ENCODE measurements at regions not wholly inside any gene's neighbourhood (a gene's known extent, or its start where the extent isn't known, plus 50 kb on each side); places are given as distances from the start of the nearest gene placed in this dataset.

DNA sequence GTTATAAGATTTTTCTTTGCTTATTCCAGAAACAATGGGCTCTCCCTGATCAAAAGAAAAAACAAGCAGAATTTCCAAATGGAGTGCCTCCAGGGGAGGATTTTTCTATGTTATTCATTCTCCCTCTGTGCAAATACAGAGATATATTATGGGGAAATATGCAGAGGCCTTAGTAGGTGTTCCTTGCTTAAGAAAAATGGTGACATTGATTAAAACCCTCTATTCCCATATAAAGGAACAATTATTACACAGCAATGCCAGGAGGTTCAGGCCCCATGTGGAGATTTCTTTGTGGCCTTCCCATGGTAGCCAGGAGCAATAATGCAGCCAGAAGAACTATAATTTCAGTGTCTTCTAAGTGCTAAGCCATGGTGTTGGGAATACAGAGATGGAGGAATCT is 255.9 kb upstream of the CXCR4 start:
- no peak for DNase-seq (ENCODE audit: low read depth)

DNA sequence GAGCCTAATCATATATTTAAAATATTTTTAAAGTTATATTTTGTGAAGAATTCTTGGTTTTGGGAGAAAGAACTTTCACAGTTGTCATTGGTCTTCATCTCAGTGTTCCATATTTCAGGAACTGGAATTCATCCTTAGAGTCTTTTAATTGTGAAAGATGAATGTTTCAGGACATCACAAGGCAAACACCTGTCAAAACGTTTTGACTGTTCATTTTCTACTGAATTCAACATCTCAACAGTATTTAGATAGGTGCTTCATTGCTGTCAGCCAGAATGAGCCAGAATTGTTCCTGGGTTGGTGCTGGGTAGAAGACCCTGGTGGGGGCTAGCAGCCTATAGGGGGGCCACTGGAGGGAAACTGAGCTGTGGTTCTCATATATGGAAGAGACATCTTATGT is 255.1 kb upstream of the CXCR4 start:
- DNase-seq (ENCODE audit: low read depth) = no peak

DNA sequence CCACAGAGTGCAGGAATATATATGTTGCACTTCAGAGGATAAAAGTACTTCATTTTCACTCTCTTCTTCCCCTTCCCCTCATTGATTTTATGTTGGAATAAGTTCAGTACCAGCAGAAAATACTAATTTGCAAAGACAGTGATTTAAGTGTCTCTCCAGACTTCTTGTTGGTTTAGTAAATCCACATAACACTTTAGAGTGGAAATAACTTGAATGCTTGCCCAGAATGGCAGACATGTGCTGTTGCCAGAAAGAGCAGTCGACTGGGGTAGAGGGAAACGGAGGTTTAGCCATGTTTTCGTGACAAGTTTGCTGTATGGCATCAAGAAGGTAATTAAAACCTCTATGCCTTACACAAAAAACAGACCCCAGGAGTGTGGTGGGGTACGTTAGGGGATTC is 246.0 kb upstream of the CXCR4 start:
- DNase-seq (ENCODE audit: low read depth) = no peak

DNA sequence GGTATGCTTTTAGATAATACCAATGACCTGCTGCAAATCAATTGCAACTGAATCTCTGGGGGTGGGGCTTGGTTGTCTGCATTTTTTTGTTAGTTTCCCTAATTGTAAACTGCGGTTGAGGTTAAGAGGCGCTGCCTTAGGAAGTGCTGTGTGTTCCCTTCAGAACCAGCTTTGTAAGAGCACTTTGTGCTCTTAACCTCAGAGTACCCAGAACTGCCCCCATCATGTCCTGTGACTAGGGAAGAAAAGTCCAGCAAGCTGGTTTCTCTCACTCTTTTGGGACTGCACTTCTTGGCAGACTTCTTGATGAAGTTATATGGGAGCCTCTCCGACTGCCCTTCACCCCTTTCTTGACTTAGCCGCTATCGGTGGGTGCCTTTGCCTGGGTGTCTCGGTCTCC is 245.5 kb upstream of the CXCR4 start:
- no peak for DNase-seq (ENCODE audit: low read depth)

DNA sequence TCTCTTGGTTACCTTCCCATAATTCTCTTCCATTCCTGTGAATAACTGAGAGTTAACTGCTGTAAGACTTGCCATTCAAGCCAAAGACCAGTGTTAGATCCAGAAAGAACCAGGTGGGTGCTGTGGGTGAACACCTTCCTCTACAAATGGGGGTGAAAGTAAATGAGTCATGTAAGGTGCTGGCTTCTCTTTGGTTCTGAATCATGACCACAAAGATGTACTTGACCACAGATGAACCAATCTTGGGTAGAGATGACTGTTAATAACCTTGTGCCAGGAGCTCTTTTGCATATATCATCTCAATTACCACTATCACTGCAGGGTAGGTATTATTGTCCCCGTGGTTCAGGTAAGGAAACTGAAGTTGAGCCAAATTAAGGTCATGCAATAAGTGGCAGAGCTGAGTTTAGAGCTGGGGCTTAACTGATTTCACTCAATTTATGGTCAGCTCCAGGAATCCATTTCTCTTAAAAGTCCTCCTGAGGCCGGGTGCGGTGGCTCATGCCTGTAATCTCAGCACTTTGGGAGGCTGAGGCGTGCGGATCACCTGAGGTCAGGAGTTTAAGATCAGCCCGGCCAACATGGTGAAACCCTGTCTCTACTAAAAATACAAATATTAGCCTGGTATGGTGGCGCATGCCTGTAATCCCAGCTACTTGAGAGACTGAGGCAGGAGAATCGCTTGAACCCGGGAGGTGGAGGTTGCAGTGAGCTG is 244.9 kb upstream of the CXCR4 start:
- no peak for DNase-seq (ENCODE audit: low read depth)

DNA sequence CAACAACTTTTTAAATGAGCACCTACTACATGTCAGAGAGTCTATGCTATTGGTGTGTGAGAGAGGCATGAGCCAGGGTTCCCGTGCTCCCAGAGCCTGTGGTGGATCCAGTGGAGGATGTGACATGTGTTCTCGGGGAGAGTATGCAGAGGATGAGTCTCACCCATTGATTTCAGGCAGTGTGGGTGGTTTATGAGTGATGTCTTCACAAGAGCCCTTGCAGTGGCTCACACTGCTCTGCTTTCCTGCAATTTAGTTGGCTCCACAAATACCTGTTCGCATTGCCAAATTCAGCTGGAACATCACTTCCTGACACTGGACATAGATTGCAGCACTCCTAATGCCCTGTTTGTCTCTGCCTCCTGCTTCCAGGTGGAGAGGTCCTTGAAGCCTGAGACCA is 243.6 kb upstream of the CXCR4 start:
- no peak for DNase-seq (ENCODE audit: low read depth)

DNA sequence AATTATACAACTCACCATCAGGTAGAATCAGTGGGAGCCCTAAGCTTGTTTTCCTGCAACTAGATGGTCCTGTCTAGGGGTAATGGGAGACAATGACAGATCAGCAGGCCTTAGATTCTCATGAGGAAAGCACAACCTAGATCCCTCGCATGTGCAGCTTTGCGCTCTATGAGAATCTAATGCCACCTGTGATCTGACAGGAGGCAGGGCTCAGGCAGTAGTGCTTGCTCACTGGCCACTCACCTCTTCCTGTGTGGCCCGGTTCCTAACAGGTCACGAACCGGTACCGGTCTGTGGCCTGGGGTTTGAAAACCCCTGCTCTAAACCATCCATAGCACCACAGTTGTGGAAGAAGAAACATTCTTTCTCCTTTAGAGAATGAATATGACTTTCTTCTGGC is 242.8 kb upstream of the CXCR4 start:
- DNase-seq (ENCODE audit: low read depth) = no peak

DNA sequence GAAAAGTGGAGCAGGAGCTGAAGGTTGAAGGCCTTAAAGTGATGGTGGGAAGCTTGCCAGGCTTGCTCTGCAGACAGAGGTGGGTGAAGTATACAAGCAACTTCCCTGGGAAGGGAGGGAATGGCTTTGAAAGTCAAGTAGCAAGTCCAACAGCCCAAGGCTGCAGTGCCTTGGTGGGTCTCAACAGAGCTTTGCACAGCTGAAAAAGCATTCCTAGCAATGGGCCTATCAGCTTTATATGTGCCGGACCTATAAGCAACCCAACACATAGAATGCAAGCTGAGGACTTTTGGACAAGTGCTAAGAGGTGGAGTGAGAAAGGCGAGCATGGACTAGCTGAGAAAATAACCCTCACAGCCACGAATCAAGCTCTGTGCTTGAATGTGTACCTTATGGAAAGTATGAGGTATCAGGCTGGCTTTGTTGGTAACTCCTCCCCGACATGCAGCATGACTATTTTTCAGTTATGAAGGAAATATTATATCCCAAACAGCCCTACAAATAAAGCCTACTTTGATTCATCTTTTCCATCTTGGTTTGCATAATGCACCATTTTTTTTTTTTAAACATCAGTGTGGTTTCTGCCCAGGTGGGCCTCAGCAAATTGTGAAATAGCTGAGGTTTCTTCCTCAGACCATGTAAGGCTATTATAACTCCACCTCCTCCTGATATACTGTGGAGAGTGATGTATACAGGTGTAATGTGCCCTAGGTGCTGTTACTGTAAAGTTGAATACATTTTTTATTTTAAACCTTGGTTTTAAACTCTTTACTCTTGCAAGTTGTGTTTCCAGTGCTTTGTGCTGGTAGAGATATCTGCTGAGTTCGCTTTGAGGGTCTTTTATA is 241.4 kb upstream of the CXCR4 start:
- no peak for DNase-seq (ENCODE audit: low read depth)

DNA sequence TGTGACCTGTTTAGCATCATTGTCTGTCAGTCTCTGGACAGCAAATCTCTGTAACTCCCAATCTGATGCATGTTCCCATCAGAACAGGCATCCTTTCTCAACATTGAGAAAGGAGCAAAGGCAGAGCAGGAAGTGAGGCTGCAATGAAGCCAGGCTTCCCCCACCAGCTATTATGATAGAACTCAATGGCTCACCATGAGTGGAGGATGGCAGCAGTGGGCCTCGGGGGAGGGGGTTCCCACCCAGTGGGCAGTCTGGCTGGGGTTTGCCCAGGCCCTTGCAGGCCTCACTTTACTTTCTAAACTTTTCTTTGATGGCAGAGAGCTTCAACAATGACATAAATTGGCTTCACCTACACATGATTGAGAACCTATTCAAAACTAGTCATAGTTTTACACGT is 240.6 kb upstream of the CXCR4 start:
- DNase-seq (ENCODE audit: low read depth) = no peak

DNA sequence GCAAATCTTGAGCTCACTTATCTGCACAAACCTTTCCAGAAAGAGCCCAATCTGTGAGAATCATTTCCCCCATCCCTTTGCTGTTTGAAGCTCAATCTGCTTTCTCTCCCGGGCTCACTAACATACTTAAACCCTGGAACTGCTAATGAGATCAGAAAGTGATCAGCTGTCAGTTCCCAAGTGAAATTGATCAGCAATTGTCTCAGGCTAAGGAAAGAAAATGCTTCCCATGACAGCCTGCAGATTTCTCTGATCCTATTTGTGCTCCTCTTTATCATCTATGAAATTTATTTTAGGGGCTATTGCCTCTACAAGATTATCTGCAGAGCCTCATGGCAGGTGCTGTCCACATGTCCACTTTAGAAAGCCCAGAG is 239.0 kb upstream of the CXCR4 start:
- DNase-seq (ENCODE audit: low read depth) = no peak

DNA sequence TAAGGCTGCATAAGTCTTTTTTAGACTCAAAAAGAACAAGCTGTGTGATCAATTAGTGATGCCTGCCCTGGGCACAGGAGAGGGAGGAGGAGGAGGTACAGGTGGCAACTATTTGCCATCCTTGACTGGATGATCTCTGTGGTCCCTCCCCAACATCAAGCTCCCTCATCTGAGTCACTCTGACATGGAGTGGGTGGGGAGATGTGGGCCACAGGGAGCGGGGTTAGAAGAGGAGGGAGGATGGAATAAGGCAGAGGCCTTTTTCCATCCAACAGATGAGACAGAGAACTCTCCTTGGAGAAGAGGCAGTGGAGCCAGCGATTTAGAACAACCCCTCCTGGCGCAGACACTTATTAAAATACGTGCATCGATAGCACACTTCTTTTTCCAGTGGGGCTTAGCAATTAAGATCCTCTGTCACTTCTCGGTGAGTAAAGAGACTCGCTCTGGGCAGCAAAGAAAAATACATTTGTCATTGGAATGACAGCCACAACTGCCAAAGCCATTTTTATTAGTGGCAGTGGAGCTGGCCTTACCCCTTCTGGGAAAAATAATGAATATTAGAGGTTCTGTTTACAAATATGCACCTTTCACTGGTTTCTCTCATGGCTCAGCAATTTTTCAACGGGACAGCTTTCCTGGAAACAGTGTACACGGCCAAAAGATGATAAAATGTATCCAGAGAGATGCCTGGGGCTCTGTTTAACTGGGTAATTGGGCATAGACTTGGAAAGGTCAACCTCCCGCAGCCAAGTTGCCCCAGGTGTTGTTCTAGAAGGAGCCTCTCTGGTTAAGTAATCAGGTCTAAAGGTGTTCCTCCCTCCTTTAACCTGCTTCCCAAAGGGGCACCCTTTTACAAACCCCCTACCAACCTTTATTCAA is 238.4 kb upstream of the CXCR4 start:
- no peak for DNase-seq (ENCODE audit: low read depth)

DNA sequence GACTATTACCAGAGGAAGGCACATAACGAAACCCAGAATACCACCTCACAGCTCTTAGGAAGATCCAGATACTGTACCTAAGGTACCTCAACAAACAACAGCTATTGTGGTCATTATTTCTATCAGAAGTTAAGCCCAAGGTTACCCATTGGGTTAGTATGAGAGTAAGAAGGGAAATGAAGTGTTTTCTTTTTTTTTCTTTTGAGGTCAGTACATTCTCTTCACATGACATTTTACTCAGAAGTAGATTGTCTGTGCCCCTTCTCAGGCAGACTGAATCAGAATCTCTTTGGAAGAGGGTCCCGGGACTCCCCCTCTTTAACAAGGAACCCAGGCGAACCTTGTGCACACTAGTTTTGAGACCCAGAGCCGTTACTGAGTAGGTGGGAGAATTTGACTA is 233.7 kb upstream of the CXCR4 start:
- DNase-seq (ENCODE audit: low read depth) = no peak

DNA sequence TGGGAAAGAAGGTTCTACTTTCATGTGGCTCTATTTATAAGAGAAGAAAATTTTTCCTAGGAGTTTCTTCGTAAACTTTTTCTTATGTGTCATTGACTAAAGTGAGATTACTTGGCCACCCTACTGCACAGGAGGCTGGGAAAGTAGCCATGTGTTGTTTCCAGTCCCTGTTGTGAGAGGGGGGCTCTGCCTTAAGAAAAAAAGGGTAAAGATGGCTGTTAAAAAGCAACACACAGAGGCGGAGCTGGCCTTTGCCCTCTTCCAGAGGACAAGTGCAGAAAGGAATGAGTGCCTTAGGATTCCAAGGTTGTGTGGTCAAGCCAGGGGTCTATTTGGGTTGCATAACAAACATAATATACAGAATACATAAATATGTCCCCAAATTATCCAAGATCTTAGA is 230.0 kb upstream of the CXCR4 start:
- DNase-seq (ENCODE audit: low read depth) = no peak

DNA sequence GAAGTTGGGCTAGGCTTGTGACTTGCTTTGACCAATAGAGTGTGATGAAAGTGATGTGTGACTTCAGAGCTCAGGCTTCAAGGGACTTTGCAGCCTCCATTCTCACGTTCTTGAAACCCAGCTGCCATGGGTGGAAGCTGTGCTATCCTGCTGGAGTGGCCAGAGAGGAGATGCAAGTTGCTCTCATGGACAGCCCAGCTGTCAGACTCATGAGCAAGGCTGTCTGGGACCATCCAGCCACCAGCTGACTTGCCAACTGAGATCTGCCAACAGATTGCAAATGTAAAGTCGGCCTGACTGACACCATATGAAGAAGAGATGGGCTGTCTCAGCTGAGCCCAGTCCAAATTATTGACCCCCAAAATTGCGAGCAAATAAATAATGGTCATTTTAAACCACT is 226.4 kb upstream of the CXCR4 start:
- DNase-seq (ENCODE audit: low read depth) = no peak

DNA sequence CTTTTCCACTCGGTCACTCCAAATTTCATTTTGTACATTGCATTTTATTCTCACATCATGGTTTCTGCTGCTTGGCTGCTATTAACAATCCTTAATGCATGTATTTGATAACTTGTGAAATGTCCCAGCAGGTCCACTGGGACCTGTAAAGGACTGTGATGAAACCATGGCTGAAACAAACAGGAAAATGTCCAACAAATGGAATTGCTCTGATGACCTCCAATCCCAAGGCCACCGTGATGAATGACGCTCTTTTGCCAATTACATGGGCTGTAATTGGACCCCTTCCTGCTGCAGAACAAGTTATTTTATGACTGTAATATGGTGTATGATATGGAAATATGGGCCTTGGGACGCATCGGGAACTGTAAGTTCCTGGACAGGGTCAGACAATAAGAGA is 224.2 kb upstream of the CXCR4 start:
- no peak for DNase-seq (ENCODE audit: low read depth)

DNA sequence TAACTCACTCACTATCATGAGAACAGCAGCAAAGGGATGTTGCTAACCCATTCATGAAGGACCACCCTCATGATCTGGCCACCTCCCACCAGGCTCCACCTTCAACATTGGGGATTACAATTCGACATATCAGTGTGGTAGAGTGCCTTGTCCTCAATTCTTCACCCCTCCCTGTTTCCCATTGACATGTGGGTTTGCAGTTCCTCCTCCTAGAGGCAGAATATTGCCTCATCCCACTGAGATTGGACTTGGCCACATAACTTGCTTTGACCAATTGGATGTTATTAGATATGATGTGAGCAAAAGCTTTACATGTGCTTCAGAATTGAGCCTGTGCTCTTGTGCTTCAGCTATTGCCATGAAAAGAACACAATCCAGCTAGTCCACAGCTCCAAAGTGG is 217.0 kb upstream of the CXCR4 start:
- no peak for DNase-seq (ENCODE audit: low read depth)

DNA sequence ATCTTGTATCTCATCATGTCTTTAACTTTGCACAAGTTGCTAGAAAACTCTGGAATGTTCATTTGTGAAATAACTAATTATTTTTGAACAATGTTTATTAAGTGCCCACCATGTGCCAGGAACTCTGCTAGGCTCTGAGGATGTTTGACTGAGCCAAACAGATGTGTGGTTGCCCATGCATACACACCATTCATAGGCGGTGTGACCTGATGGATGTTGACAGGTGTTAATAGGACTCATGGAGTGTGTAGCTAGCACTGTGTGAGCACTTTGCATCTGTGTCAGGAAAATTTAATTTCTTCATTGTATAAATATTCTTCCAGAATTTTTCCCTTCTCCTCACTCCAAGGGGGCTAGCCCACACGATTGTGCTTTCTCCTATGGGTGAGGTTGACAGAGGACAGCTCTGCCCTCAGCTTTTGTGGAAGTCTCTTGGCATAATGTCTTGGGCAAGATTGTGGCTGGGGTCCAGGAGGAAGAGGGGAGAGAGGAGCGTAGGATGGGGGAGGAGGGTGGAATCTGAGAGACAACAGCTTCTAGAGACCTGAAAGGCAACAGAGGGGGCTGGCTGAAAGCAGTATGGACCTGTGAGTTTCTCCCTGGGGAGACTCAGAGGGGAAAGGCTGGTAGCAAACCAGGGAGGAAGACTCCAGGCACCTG is 214.6 kb upstream of the CXCR4 start:
- no peak for DNase-seq (ENCODE audit: low read depth)

DNA sequence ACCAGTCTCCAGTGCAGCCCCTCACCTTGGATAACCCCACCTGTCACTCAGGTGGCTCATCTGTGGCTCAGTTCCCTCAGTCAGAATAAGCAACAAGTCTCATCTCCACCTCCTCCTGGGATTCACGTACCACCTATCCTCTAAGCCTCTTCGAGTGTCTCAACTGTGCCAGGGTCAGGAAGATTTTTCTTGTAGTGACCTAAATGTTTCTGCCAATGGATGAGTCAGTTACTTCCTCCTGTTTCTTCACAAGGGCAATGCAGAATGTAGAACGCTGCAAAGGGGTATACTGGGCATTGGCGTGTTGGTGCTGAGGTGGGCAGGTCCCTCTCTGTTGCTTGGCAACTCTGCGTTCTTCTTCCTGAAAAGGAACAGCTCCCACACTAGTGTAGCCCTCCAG is 213.3 kb upstream of the CXCR4 start:
- no peak for DNase-seq (ENCODE audit: low read depth)

DNA sequence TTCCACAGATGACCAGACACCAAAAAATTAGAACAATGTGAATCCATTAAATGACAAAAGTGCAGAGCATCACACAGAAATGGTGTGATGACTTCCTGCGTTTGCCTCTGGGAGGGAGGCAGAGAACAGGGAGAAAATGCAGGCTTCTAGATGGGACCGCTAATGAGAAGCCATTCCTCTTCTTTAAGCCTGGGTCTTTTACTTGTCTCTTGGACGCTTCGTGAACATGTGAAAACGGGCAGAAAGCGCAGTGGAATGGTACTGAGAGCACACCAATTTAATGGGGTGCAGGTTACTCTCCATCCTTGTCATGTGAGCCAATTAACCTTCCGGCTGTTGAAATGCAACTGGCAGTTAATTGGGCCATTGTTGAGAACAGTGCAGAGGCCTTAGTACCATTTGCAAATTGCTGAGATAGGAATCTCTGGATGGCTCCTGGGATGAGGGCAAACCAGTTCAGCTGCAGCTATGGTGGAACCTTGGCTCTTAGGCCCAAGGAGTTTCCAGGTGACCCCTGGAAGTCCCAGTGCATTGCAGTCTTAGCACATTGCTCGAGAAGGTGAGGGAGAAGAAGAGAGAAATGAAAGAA is 210.4 kb upstream of the CXCR4 start:
- no peak for DNase-seq (ENCODE audit: low read depth)

DNA sequence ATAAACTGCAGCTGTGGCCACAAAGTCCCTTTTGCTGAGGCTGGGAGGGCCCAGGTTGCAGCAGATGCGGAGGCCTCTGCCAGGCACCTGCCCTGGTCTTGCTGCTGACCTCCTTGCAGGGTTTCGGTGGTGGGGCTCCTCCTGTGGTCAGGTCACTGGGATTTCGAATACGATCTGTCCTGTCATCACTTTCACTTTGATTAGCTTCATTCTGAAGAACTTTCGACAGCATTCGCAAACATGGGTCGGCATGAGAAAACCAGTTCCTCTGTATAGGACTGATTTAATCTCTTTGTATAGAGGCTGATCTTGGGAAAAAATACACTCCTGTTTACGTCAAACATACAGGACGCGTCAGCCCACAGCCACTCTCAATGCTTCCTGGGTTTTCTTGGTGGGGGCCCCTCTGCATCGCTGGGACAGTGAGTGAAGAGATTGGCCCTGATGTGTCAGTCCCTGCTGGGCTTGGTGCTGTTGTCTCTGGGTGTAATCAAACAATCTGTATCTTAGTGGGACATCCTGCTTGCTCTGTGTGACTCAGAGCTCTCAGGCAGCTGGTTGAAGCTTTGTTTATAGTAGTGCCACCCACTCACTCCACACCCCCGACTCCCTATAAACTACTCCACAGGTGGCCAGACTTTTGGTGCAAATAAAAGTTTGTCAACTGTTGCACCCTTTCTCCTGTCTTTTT is 209.4 kb upstream of the CXCR4 start:
- DNase-seq (ENCODE audit: low read depth) = no peak

DNA sequence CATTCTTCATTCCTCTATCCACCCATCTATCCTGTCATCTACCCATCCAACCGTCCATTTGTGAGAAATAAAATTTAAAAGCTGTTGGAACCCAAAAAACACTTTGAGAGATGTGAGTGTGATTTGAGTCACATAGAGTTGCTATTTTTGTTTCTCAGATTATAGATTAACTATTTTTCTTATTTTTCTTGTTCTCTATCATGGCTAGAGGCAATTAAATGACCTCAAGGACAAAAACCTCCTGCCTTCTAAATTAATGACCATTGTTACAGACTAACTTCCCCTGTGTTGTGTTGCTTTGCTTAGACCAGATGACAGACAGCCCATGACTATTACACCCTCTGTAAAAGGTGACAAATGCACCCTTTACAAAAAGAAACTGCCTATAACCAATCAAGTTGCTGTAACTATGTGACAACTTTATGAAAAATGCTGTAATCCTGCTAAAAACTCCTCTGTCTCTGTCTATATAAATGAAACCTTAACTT is 207.9 kb upstream of the CXCR4 start:
- no peak for DNase-seq (ENCODE audit: low read depth)
